ENCODE measurements at regions not wholly inside any gene's neighbourhood (a gene's known extent, or its start where the extent isn't known, plus 50 kb on each side); places are given as distances from the start of the nearest gene placed in this dataset.

DNA sequence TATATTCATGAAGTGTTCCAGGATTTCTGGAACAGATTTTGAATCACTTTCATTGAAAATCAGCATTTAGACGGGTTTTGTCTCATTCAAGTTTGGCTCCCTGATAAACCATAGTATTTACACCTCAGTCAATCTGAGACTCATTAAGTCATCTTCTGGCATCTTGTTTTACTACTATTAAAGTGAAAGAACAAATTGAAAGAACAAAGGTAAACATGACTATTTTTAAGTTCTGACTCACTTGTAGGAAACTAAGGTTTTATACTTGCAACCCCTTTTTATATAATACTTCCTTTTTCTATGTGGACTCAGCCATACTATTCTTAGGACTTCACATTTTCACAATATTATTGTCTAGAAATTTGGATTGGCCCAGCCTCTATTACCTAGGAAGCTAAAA is 854.4 kb downstream of the SQOR start:
- TF ChIP-seq EGR1 (IDR thresholded peaks at IDR 0.05) = no peak

GRCh38 chr15:46496491-46497115 is 861.8 kb downstream of the SQOR start:
- TF ChIP-seq, protein P1, sequence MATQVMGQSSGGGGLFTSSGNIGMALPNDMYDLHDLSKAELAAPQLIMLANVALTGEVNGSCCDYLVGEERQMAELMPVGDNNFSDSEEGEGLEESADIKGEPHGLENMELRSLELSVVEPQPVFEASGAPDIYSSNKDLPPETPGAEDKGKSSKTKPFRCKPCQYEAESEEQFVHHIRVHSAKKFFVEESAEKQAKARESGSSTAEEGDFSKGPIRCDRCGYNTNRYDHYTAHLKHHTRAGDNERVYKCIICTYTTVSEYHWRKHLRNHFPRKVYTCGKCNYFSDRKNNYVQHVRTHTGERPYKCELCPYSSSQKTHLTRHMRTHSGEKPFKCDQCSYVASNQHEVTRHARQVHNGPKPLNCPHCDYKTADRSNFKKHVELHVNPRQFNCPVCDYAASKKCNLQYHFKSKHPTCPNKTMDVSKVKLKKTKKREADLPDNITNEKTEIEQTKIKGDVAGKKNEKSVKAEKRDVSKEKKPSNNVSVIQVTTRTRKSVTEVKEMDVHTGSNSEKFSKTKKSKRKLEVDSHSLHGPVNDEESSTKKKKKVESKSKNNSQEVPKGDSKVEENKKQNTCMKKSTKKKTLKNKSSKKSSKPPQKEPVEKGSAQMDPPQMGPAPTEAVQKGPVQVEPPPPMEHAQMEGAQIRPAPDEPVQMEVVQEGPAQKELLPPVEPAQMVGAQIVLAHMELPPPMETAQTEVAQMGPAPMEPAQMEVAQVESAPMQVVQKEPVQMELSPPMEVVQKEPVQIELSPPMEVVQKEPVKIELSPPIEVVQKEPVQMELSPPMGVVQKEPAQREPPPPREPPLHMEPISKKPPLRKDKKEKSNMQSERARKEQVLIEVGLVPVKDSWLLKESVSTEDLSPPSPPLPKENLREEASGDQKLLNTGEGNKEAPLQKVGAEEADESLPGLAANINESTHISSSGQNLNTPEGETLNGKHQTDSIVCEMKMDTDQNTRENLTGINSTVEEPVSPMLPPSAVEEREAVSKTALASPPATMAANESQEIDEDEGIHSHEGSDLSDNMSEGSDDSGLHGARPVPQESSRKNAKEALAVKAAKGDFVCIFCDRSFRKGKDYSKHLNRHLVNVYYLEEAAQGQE (IDR thresholded peaks at IDR 0.05; ENCODE audit: low read depth) = no peak
- TF ChIP-seq TCF12 (IDR thresholded peaks at IDR 0.05; ENCODE audit: low read depth) = no peak
- no peak for TF ChIP-seq CEBPB (IDR thresholded peaks at IDR 0.05)
- no peak for TF ChIP-seq EGR1 (IDR thresholded peaks at IDR 0.05)
- no peak for TF ChIP-seq ZBTB7A (IDR thresholded peaks at IDR 0.05; ENCODE audit: low read depth)
- no peak for TF ChIP-seq USF1 (IDR thresholded peaks at IDR 0.05)
- TF ChIP-seq, protein P2, sequence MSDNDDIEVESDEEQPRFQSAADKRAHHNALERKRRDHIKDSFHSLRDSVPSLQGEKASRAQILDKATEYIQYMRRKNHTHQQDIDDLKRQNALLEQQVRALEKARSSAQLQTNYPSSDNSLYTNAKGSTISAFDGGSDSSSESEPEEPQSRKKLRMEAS (IDR thresholded peaks at IDR 0.05) = no peak
- TF ChIP-seq TAF1 (IDR thresholded peaks at IDR 0.05; ENCODE audit: low read depth) = no peak
- no peak for TF ChIP-seq YY1 (IDR thresholded peaks at IDR 0.05; ENCODE audit: low read depth)
- no peak for TF ChIP-seq NFIC (IDR thresholded peaks at IDR 0.05)
- no peak for TF ChIP-seq FOXM1 (IDR thresholded peaks at IDR 0.05; ENCODE audit: borderline replicate concordance, low read depth)
- no peak for TF ChIP-seq TEAD4 (IDR thresholded peaks at IDR 0.05)
- no peak for TF ChIP-seq CREB1 (IDR thresholded peaks at IDR 0.05; ENCODE audit: low read depth)
- no peak for TF ChIP-seq EP300 (IDR thresholded peaks at IDR 0.05; ENCODE audit: borderline replicate concordance)
- no peak for TF ChIP-seq RAD21 (IDR thresholded peaks at IDR 0.05; ENCODE audit: low read depth)

- TF ChIP-seq CEBPB (IDR thresholded peaks at IDR 0.05) (no peak), YY1 (IDR thresholded peaks at IDR 0.05; ENCODE audit: low read depth) (no peak), NFIC (IDR thresholded peaks at IDR 0.05) (no peak), CREB1 (IDR thresholded peaks at IDR 0.05; ENCODE audit: low read depth) (no peak), FOXM1 (IDR thresholded peaks at IDR 0.05; ENCODE audit: borderline replicate concordance, low read depth) (no peak)
These were observed 867.8 kb downstream of the SQOR start for GRCh38 chr15:46502667-46503066.

DNA sequence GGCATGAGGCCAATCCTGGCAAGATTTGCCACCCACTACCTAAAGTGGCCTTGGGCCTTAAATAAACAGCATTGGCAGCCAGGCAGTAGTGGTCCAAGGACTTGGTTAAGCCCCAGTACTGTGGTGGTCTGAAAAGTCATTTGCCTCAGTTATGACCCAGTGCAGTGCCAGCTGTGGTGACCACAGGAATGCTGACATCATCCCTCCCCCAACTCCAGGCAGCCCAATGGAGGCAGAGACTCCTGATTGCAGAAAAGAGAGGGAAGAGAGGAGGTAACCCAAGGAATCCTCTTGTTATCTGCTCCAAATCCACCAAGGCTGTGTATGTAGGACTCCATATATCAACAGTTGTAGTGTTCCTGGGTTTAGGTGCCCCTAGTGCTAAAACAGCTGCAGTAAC is 883.6 kb downstream of the SQOR start:
- TF ChIP-seq EP300 (IDR thresholded peaks at IDR 0.05; ENCODE audit: borderline replicate concordance) = no peak
- TF ChIP-seq, protein P1 (IDR thresholded peaks at IDR 0.05; ENCODE audit: low read depth) = no peak
- TF ChIP-seq FOXM1 (IDR thresholded peaks at IDR 0.05; ENCODE audit: borderline replicate concordance, low read depth) = no peak
- TF ChIP-seq CEBPB (IDR thresholded peaks at IDR 0.05) = no peak
- TF ChIP-seq TCF12 (IDR thresholded peaks at IDR 0.05; ENCODE audit: low read depth) = no peak
- TF ChIP-seq EGR1 (IDR thresholded peaks at IDR 0.05) = no peak
- TF ChIP-seq TAF1 (IDR thresholded peaks at IDR 0.05; ENCODE audit: low read depth) = no peak
- TF ChIP-seq NFIC (IDR thresholded peaks at IDR 0.05) = no peak
- no peak for TF ChIP-seq TEAD4 (IDR thresholded peaks at IDR 0.05)
- TF ChIP-seq CREB1 (IDR thresholded peaks at IDR 0.05; ENCODE audit: low read depth) = no peak

DNA sequence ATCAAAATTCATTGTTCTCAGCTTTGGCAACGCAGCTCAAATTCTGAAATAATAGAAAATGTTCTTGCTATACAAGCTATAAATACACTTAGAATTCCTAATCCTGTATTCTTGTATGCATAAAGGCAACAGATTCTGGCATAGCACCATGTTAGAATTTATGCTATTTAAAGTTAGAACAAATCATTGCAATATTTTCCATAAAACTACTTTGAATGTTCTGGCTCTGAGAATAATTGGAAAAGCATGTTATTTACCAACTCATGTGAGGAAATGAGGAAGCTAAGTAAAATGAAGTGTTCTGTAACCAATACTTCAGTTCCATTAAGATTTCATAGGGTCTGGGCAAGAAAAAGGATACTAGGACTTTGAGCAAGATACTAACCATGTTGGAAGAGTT is 888.9 kb downstream of the SQOR start:
- TF ChIP-seq, protein P1 (IDR thresholded peaks at IDR 0.05; ENCODE audit: low read depth) = no peak
- TF ChIP-seq EP300 (IDR thresholded peaks at IDR 0.05; ENCODE audit: borderline replicate concordance) (no peak), YY1 (IDR thresholded peaks at IDR 0.05; ENCODE audit: low read depth) (no peak), RAD21 (IDR thresholded peaks at IDR 0.05; ENCODE audit: low read depth) (no peak), EGR1 (IDR thresholded peaks at IDR 0.05) (no peak), TCF12 (IDR thresholded peaks at IDR 0.05; ENCODE audit: low read depth) (no peak), FOXM1 (IDR thresholded peaks at IDR 0.05; ENCODE audit: borderline replicate concordance, low read depth) (no peak), ZBTB7A (IDR thresholded peaks at IDR 0.05; ENCODE audit: low read depth) (no peak), CREB1 (IDR thresholded peaks at IDR 0.05; ENCODE audit: low read depth) (no peak), TEAD4 (IDR thresholded peaks at IDR 0.05) (no peak), CEBPB (IDR thresholded peaks at IDR 0.05) (no peak), USF1 (IDR thresholded peaks at IDR 0.05) (no peak), TAF1 (IDR thresholded peaks at IDR 0.05; ENCODE audit: low read depth) (no peak), NFIC (IDR thresholded peaks at IDR 0.05) (no peak)
- TF ChIP-seq, protein P2 (IDR thresholded peaks at IDR 0.05) = no peak
